WTC11 (cell line): ENCODE measurements at regions not wholly inside any gene's neighbourhood (a gene's known extent, or its start where the extent isn't known, plus 50 kb on each side); places are given as distances from the start of the nearest gene placed in this dataset.

Experiments
- FOXJ3 ChIP-seq: sonication (generic); formaldehyde crosslinking; IDR thresholded peaks from 2 replicates; pipeline ENCODE4 v1.9.0; 2021; ENCODE audit warnings: missing genetic modification reagents, mild to moderate bottlenecking, borderline replicate concordance
- HMGXB4 ChIP-seq: sonication (generic); formaldehyde crosslinking; IDR thresholded peaks from 2 replicates; pipeline ENCODE4 v1.8.1; 2023; ENCODE audit warnings: mild to moderate bottlenecking, moderate library complexity, missing genetic modification reagents
- IRF1 ChIP-seq: sonication (generic); formaldehyde crosslinking; IDR thresholded peaks from 2 replicates; pipeline ENCODE4 v1.8.0; 2023; ENCODE audit warnings: missing genetic modification reagents
- JUN ChIP-seq: sonication (generic); formaldehyde crosslinking; IDR thresholded peaks from 2 replicates; pipeline ENCODE4 v1.8.0; 2023; ENCODE audit warnings: mild to moderate bottlenecking, missing genetic modification reagents
- MAX ChIP-seq: sonication (generic); formaldehyde crosslinking; IDR thresholded peaks from 2 replicates; pipeline ENCODE4 v1.8.0; 2022; ENCODE audit warnings: mild to moderate bottlenecking, missing genetic modification reagents
- NFATC4 ChIP-seq: fragments of 250-450 bp; sonication (Bioruptor Pico); IDR thresholded peaks from 2 replicates; pipeline ENCODE4 v1.9.0; 2021; ENCODE audit warnings: mild to moderate bottlenecking
- NR2C2 ChIP-seq: sonication (generic); formaldehyde crosslinking; IDR thresholded peaks from 2 replicates; pipeline ENCODE4 v1.8.0; 2022; ENCODE audit warnings: mild to moderate bottlenecking, missing genetic modification reagents
- SMAD3 ChIP-seq: sonication (generic); formaldehyde crosslinking; IDR thresholded peaks from 2 replicates; pipeline ENCODE4 v1.8.0; 2022; ENCODE audit warnings: missing genetic modification reagents, mild to moderate bottlenecking, borderline replicate concordance
- STAT6 ChIP-seq: sonication (generic); formaldehyde crosslinking; conservative IDR thresholded peaks from 2 replicates; pipeline ENCODE4 v1.8.1; 2023; ENCODE audit warnings: mild to moderate bottlenecking, low read depth, missing genetic modification reagents, moderate library complexity
- TEAD1 ChIP-seq: sonication (generic); formaldehyde crosslinking; IDR thresholded peaks from 2 replicates; pipeline ENCODE4 v1.8.0; 2022; ENCODE audit warnings: mild to moderate bottlenecking, missing genetic modification reagents
- USF2 ChIP-seq: sonication (generic); formaldehyde crosslinking; IDR thresholded peaks from 2 replicates; pipeline ENCODE4 v1.8.1; 2023; ENCODE audit warnings: mild to moderate bottlenecking, missing genetic modification reagents, moderate library complexity
- ZNF512 ChIP-seq: sonication (generic); formaldehyde crosslinking; IDR thresholded peaks from 2 replicates; pipeline ENCODE4 v1.8.1; 2022; ENCODE audit warnings: missing genetic modification reagents, borderline replicate concordance
- TF ChIP-seq, protein P1 (sequence below): fragments of 200-600 bp; IDR thresholded peaks from 2 replicates; pipeline ENCODE4 v1.8.0; 2022; ENCODE audit warnings: antibody characterized with exemption
- TF ChIP-seq, protein P2 (sequence below): sonication (generic); formaldehyde crosslinking; IDR thresholded peaks from 2 replicates; pipeline ENCODE4 v1.8.0; 2022; ENCODE audit warnings: mild to moderate bottlenecking, missing genetic modification reagents

GRCh38 chr4:41363384-41363981 lies 106.8 kb downstream of the UCHL1 start:
- TF ChIP-seq TEAD1 (CRISPR knock-in tag) (no peak), NFATC4 (CRISPR knock-in tag) (no peak), ZNF512 (CRISPR knock-in tag) (no peak), JUN (CRISPR knock-in tag) (no peak), USF2 (CRISPR knock-in tag) (no peak), MAX (CRISPR knock-in tag) (no peak), STAT6 (CRISPR knock-in tag) (no peak), HMGXB4 (CRISPR knock-in tag) (no peak), IRF1 (CRISPR knock-in tag) (no peak), FOXJ3 (CRISPR knock-in tag) (no peak), NR2C2 (CRISPR knock-in tag) (no peak), SMAD3 (no peak)
- TF ChIP-seq, protein P1, sequence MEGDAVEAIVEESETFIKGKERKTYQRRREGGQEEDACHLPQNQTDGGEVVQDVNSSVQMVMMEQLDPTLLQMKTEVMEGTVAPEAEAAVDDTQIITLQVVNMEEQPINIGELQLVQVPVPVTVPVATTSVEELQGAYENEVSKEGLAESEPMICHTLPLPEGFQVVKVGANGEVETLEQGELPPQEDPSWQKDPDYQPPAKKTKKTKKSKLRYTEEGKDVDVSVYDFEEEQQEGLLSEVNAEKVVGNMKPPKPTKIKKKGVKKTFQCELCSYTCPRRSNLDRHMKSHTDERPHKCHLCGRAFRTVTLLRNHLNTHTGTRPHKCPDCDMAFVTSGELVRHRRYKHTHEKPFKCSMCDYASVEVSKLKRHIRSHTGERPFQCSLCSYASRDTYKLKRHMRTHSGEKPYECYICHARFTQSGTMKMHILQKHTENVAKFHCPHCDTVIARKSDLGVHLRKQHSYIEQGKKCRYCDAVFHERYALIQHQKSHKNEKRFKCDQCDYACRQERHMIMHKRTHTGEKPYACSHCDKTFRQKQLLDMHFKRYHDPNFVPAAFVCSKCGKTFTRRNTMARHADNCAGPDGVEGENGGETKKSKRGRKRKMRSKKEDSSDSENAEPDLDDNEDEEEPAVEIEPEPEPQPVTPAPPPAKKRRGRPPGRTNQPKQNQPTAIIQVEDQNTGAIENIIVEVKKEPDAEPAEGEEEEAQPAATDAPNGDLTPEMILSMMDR = no peak
- TF ChIP-seq, protein P2, sequence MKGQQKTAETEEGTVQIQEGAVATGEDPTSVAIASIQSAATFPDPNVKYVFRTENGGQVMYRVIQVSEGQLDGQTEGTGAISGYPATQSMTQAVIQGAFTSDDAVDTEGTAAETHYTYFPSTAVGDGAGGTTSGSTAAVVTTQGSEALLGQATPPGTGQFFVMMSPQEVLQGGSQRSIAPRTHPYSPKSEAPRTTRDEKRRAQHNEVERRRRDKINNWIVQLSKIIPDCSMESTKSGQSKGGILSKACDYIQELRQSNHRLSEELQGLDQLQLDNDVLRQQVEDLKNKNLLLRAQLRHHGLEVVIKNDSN (CRISPR knock-in tag) = no peak
